ENCODE measurements at regions not wholly inside any gene's neighbourhood (a gene's known extent, or its start where the extent isn't known, plus 50 kb on each side); places are given as distances from the start of the nearest gene placed in this dataset.

DNA sequence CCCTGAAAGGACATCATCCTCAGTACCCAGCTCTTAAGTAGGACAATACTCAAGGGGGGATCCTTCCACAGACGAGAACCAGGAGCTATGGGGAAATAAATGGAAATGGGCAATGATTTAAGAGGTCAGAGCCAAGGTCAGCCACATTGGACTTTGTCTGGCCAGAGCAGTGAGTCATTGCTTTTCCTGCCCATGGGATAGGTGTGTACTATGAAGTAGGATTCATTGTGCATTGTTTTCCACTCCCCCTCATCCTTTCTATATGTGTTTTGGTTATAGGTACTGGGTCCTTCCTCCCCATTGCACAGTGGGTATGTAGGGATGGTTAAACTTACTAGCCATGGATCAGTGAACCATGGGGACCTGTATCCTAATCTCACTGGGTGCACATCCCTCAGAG, 328.9 kb upstream of the USP25 start:
- no peak overlapping the region for H4K91ac ChIP-seq (ENCODE audit: insufficient read length, low read depth, low read length)
- Mint-ChIP-seq H3K4me1 (peaks cover 3 to 11% of the 10 kb centered on the region in 2 experiments), H3K9me3 (peaks cover 0 to 4% of the 10 kb centered on the region in 2 experiments; a peak in 1 of 5 replicates), H3K27ac (no peak overlapping the region), H3K4me3 (no peak overlapping the region), H3K27me3 (ENCODE audit: low read depth) (peaks cover 2% of the 10 kb centered on the region), H3K36me3 (ENCODE audit: insufficient read depth in 1 of 3, low read depth in 3 of 3) (no peaks in the 10 kb centered on the region)
- H3K9ac ChIP-seq (ENCODE audit: extremely low read depth, insufficient read length, low read length), result no peak overlapping the region
- no peak overlapping the region for H2BK120ac ChIP-seq (ENCODE audit: low read depth, low read length, poor library complexity, severe bottlenecking)
- no peak for DNase-seq
- H3K27ac ChIP-seq (ENCODE audit: insufficient read length, low read depth, low read length), result no peak overlapping the region
- no peak overlapping the region for H2AFZ ChIP-seq (ENCODE audit: low read length)
- H3K79me1 ChIP-seq (ENCODE audit: insufficient read depth, low read depth, low read length, poor library complexity, severe bottlenecking), result no peaks in the 10 kb centered on the region
- WGBS (ENCODE audit: extremely low coverage, insufficient read length, low lambda C conversion rate), result no CpG with 5 or more reads among the region's 1 CpG
- H3T11ph ChIP-seq (ENCODE audit: low read length), result no peak overlapping the region
- no peak overlapping the region for H2AK5ac ChIP-seq (ENCODE audit: insufficient read length, low read length)
- H4K20me1 ChIP-seq (ENCODE audit: control insufficient read depth, insufficient read depth, insufficient read length), result no peaks in the 10 kb centered on the region
- H3K23ac ChIP-seq (ENCODE audit: insufficient read length, low read depth, low read length), result no peak overlapping the region
- H2BK15ac ChIP-seq (ENCODE audit: low read depth, low read length), result no peak overlapping the region
- H3K14ac ChIP-seq (ENCODE audit: insufficient read depth, low read length), result no peak overlapping the region
- H4K8ac ChIP-seq (replicated peaks; ENCODE audit: insufficient read length, low read depth, low read length), result no peak overlapping the region
- H3K9me3 ChIP-seq (ENCODE audit: control insufficient read depth, low read depth, low read length), result no peaks in the 10 kb centered on the region
- no peak overlapping the region for H3K56ac ChIP-seq (ENCODE audit: insufficient read length, low read depth, low read length)
- H2BK5ac ChIP-seq (ENCODE audit: insufficient read length, low read length), result no peak overlapping the region
- no peaks in the 10 kb centered on the region for H3K79me2 ChIP-seq (ENCODE audit: insufficient read depth, low read length)
- no peak overlapping the region for H3K4ac ChIP-seq (ENCODE audit: low read depth, low read length)
- no peaks in the 10 kb centered on the region for H3K27me3 ChIP-seq (ENCODE audit: insufficient read depth, low read length)
- TF ChIP-seq, protein P1, sequence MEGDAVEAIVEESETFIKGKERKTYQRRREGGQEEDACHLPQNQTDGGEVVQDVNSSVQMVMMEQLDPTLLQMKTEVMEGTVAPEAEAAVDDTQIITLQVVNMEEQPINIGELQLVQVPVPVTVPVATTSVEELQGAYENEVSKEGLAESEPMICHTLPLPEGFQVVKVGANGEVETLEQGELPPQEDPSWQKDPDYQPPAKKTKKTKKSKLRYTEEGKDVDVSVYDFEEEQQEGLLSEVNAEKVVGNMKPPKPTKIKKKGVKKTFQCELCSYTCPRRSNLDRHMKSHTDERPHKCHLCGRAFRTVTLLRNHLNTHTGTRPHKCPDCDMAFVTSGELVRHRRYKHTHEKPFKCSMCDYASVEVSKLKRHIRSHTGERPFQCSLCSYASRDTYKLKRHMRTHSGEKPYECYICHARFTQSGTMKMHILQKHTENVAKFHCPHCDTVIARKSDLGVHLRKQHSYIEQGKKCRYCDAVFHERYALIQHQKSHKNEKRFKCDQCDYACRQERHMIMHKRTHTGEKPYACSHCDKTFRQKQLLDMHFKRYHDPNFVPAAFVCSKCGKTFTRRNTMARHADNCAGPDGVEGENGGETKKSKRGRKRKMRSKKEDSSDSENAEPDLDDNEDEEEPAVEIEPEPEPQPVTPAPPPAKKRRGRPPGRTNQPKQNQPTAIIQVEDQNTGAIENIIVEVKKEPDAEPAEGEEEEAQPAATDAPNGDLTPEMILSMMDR (conservative IDR thresholded peaks at IDR 0.05), result no peak
- H2BK20ac ChIP-seq (ENCODE audit: low read depth, low read length, poor library complexity, severe bottlenecking), result no peak overlapping the region
- no peaks in the 10 kb centered on the region for H3K4me1 ChIP-seq (ENCODE audit: insufficient read depth, low read length)
- no peak overlapping the region for H2BK12ac ChIP-seq (ENCODE audit: insufficient read length, low read depth, low read length)
- no peaks in the 10 kb centered on the region for H3K23me2 ChIP-seq (ENCODE audit: insufficient read length, low read depth, low read length, poor library complexity, severe bottlenecking)
- H3K4me2 ChIP-seq (ENCODE audit: insufficient read depth, insufficient read length, low read length), result no peak overlapping the region
- no peak overlapping the region for H4K5ac ChIP-seq (ENCODE audit: insufficient read length, low read depth, low read length)
- no peak overlapping the region for H3K18ac ChIP-seq (ENCODE audit: insufficient read length, low read depth, low read length)
